AG08396 (cell line): ENCODE measurements at regions not wholly inside any gene's neighbourhood (a gene's known extent, or its start where the extent isn't known, plus 50 kb on each side); places are given as distances from the start of the nearest gene placed in this dataset.

Source experiments
- DNase-seq: peaks from one replicate; pipeline ENCODE4 v3.0.0; 2012; ENCODE audit warnings: low spot score, mixed read lengths

- DNase-seq, result peak; percentile 47
Measured at GRCh38 chr1:243944429-243945160, 94.6 kb upstream of the AKT3 start.

- no peak for DNase-seq
Measured at GRCh38 chr1:243943671-243944428, 93.8 kb upstream of the AKT3 start.

GRCh38 chr1:243942196-243943150 lies 92.4 kb upstream of the AKT3 start:
- DNase-seq, result no peak

GRCh38 chr1:243940451-243940850 lies 90.4 kb upstream of the AKT3 start:
- DNase-seq, result no peak

GRCh38 chr1:243939167-243939848 lies 89.3 kb upstream of the AKT3 start:
- DNase-seq, result no peak

- DNase-seq, result no peak
Measured at GRCh38 chr1:243938208-243938607, 88.2 kb upstream of the AKT3 start.

- no peak for DNase-seq
Measured at GRCh38 chr1:243933495-243933894, 83.5 kb upstream of the AKT3 start.

GRCh38 chr1:243931957-243932356 lies 81.9 kb upstream of the AKT3 start:
- DNase-seq, result no peak

- DNase-seq, result no peak
Measured at GRCh38 chr1:243930822-243931671, 81.0 kb upstream of the AKT3 start.

- no peak for DNase-seq
Measured at GRCh38 chr1:243927381-243927780, 77.3 kb upstream of the AKT3 start.

GRCh38 chr1:243926803-243927245 lies 76.8 kb upstream of the AKT3 start:
- peak; percentile 79 for DNase-seq

- DNase-seq, result no peak
Measured at GRCh38 chr1:243926299-243926698, 76.3 kb upstream of the AKT3 start.

- DNase-seq, result no peak
Measured at GRCh38 chr1:243924588-243925349, 74.7 kb upstream of the AKT3 start.

- DNase-seq, result peak; percentile 75
Measured at GRCh38 chr1:243924188-243924587, 74.1 kb upstream of the AKT3 start.

- no peak for DNase-seq
Measured at GRCh38 chr1:243923292-243924171, 73.5 kb upstream of the AKT3 start.

- no peak for DNase-seq
Measured at GRCh38 chr1:243921111-243921510, 71.1 kb upstream of the AKT3 start.

GRCh38 chr1:243917863-243918565 lies 68.0 kb upstream of the AKT3 start:
- peak; percentile 53 for DNase-seq

GRCh38 chr1:243917177-243917862 lies 67.3 kb upstream of the AKT3 start:
- DNase-seq, result peak; percentile 89
